ENCODE measurements at regions not wholly inside any gene's neighbourhood (a gene's known extent, or its start where the extent isn't known, plus 50 kb on each side); places are given as distances from the start of the nearest gene placed in this dataset.
"Not testable (repeated sequence)": the region's sequence is repeated elsewhere in the genome, so short reads cannot be mapped to it uniquely, and the experiment has no call there.

- no peaks in the 10 kb centered on the region for H3K36me3 ChIP-seq (ENCODE audit: control insufficient read depth, insufficient read depth, low read length)
- POLR2A ChIA-PET, result no interaction called here
- H3K4me3 ChIP-seq (ENCODE audit: low read depth, low read length), result no peak overlapping the region
- CTCF ChIA-PET, result no interaction called here
- no peak for DNase-seq (ENCODE audit: low read depth)
- TF ChIP-seq CTCF (IDR thresholded peaks at IDR 0.05; ENCODE audit: insufficient read depth, low read depth, low read length), result no peak
- no peaks in the 10 kb centered on the region for H3K27me3 ChIP-seq (ENCODE audit: control insufficient read depth, insufficient read depth, low read length)
Observed at GRCh38 chr2:153294199-153294786, 184.3 kb downstream of the RPRM start.

DNA sequence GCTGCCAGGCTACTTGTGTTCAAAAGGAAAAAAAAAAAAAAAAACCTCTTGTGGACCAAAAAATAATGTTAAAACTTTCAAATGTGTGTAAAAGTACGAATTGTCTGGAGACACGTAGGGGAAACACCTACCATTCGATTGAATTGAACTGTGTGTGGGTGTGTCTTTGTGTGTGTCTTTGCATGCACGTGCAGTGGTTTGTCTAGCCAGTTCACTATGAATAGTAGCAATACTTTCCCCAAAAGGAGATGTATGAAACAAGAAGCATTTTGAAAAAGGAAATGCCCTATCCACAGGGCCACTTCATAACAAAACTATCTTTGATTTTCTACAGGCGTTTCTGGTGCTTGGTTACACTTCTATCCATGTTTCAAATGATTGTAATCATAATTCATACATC lies 186.8 kb downstream of the RPRM start:
- DNase-seq (ENCODE audit: low read depth), result no peak
- no peak for TF ChIP-seq CTCF (IDR thresholded peaks at IDR 0.05; ENCODE audit: insufficient read depth, low read depth, low read length)
- no peaks in the 10 kb centered on the region for H3K36me3 ChIP-seq (ENCODE audit: control insufficient read depth, insufficient read depth, low read length)
- CTCF ChIA-PET, result no interaction called here
- H3K4me3 ChIP-seq (ENCODE audit: low read depth, low read length), result no peak overlapping the region
- POLR2A ChIA-PET, result no interaction called here
- H3K27me3 ChIP-seq (ENCODE audit: control insufficient read depth, insufficient read depth, low read length), result no peaks in the 10 kb centered on the region

DNA sequence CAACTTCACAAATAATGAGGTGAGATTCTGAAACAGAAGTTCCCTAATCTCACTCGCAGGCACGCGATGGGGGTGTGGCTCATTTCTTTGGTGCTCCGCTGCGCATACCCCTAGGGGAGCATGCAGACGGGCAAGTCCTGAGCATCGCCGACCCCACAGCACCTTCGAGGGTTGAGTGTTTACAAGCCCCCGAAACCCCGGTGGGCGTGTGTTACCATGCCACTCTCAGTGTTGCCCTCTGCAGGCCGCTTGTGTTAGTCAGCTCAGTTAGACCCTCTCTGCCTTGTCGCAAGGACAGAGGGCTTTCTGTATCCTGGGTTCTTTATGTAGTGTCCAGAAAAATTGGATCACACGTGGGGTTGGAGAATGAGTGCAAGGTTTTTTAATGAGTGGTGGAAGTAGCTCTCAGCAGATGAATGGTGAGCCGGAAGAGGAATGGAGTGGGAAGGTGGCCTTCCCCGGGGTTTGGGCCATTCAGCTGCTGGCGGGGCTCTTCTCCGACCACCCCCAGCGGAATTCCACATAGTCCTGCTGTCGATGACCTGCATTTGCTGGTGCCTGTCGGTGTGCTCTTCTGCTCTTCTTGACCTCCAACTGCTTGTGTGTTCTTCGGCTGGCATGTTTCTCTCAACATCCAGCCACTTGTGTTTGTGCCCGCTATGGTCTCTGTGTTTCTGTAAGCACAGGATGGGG lies 191.3 kb downstream of the RPRM start:
- H3K36me3 ChIP-seq (ENCODE audit: control insufficient read depth, insufficient read depth, low read length), result no peaks in the 10 kb centered on the region
- DNase-seq (ENCODE audit: low read depth), result no peak
- CTCF ChIA-PET, result no interaction called here
- POLR2A ChIA-PET, result no interaction called here
- no peaks in the 10 kb centered on the region for H3K27me3 ChIP-seq (ENCODE audit: control insufficient read depth, insufficient read depth, low read length)
- no peak overlapping the region for H3K4me3 ChIP-seq (ENCODE audit: low read depth, low read length)
- TF ChIP-seq CTCF (IDR thresholded peaks at IDR 0.05; ENCODE audit: insufficient read depth, low read depth, low read length), result no peak

GRCh38 chr2:153268941-153269461 lies 209.6 kb downstream of the RPRM start:
- TF ChIP-seq CTCF (IDR thresholded peaks at IDR 0.05; ENCODE audit: insufficient read depth, low read depth, low read length), result no peak
- no peak for DNase-seq (ENCODE audit: low read depth)
- H3K27me3 ChIP-seq (ENCODE audit: control insufficient read depth, insufficient read depth, low read length), result no peaks in the 10 kb centered on the region
- ChIA-PET CTCF (no interaction called here), POLR2A (no interaction called here)
- no peaks in the 10 kb centered on the region for H3K36me3 ChIP-seq (ENCODE audit: control insufficient read depth, insufficient read depth, low read length)
- no peak overlapping the region for H3K4me3 ChIP-seq (ENCODE audit: low read depth, low read length)

DNA sequence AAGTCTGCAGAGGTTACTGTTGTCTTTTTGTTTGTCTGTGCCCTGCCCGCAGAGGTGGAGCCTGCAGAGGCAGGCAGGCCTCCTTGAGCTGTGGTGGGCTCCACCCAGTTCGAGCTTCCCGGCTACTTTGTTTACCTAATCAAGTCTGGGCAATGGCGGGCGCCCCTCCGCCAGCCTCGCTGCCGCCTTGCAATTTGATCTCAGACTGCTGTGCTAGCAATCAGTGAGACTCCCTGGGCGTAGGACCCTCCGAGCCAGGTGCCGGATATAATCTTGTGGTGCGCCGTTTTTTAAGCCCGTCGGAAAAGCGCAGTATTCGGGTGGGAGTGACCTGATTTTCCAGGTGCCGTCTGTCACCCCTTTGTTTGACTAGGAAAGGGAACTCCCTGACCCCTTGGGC lies 221.7 kb downstream of the RPRM start:
- CTCF ChIA-PET; POLR2A ChIA-PET; DNase-seq (ENCODE audit: low read depth); H3K27me3 ChIP-seq (ENCODE audit: control insufficient read depth, insufficient read depth, low read length); H3K36me3 ChIP-seq (ENCODE audit: control insufficient read depth, insufficient read depth, low read length); H3K4me3 ChIP-seq (ENCODE audit: low read depth, low read length): not testable (repeated sequence)

DNA sequence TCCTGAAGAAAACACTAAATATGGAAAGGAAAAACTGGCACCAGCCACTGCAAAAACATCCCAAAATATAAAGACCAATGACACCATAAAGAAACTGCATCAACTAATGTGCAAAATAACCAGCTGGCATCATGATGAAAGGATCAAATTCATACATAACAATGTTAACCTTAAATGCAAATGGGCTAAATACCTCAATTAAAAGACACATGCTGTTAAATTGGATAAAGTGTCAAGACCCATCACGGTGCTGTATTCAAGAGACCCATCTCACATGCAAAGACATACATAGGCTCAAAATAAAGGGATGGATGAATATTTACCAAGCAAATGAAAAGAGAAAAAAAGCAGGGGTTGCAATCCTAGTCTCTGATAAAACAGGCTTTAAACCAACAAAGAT lies 231.9 kb downstream of the RPRM start:
- POLR2A ChIA-PET; CTCF ChIA-PET; H3K36me3 ChIP-seq (ENCODE audit: control insufficient read depth, insufficient read depth, low read length); DNase-seq (ENCODE audit: low read depth); H3K4me3 ChIP-seq (ENCODE audit: low read depth, low read length); H3K27me3 ChIP-seq (ENCODE audit: control insufficient read depth, insufficient read depth, low read length): not testable (repeated sequence)

Data from BJ (cell line).